Transverse colon (tissue), 4 donors: ENCODE measurements at regions not wholly inside any gene's neighbourhood (a gene's known extent, or its start where the extent isn't known, plus 50 kb on each side); places are given as distances from the start of the nearest gene placed in this dataset.

ENCODE experiments used
- CTCF ChIP-seq, 5 experiments: fragments of 200-600 bp in 3 of 5; fragments of 450-650 bp in 2 of 5; sonication (generic) in 3 of 5; IDR thresholded peaks; 1 replicate in 2 of 5; 2 replicates in 3 of 5; pipeline ENCODE4 v1.5.1; 2016 to 2017; ENCODE audit warnings: antibody characterized with exemption in 5 of 5, inconsistent platforms in 3 of 5, mild to moderate bottlenecking in 2 of 5, moderate library complexity in 1 of 5
- POLR2AphosphoS5 ChIP-seq, 3 donors: sonication (generic); formaldehyde crosslinking; IDR thresholded peaks; one replicate each; pipeline ENCODE4 v1.6.1; 2016; ENCODE audit warnings: antibody characterized with exemption in 3 of 3

- TF ChIP-seq POLR2AphosphoS5 (IDR thresholded peaks at IDR 0.05) (peak; percentile 65 to 73 (median 69)), CTCF (IDR thresholded peaks at IDR 0.05) (no peak)
Observed at GRCh38 chr9:127555840-127556820, 55.9 kb upstream of the STXBP1 start.
